Right atrium auricular region (tissue), 2 donors: ENCODE measurements at regions not wholly inside any gene's neighbourhood (a gene's known extent, or its start where the extent isn't known, plus 50 kb on each side); places are given as distances from the start of the nearest gene placed in this dataset.

Source experiments
- DNase-seq: peaks from one replicate; pipeline ENCODE4 v3.0.0-alpha.2; 2019; ENCODE audit warnings: low spot score
- H3K27ac ChIP-seq, 2 donors: fragments of 200-600 bp; sonication (generic); 1 replicate in 1 of 2; 2 replicates in 1 of 2; pipeline ENCODE4 v1.5.1; 2016 to 2019
- H3K27me3 ChIP-seq, 2 donors: fragments of 200-600 bp; sonication (generic); one replicate each; pipeline versions ENCODE4 v1.5.1 to v1.6.0; 2017 to 2019
- H3K36me3 ChIP-seq: fragments of 200-600 bp; sonication (generic); one replicate; pipeline ENCODE4 v1.5.1; 2016
- H3K4me1 ChIP-seq, 2 donors: fragments of 200-600 bp; sonication (generic); one replicate each; pipeline versions ENCODE4 v1.5.1 to v1.6.0; 2017 to 2019
- H3K4me3 ChIP-seq, 2 donors: fragments of 200-600 bp; sonication (generic); 1 replicate in 1 of 2; 2 replicates in 1 of 2; pipeline ENCODE4 v1.5.1; 2017 to 2019; ENCODE audit warnings: mild to moderate bottlenecking in 1 of 2, moderate library complexity in 1 of 2
- H3K9me3 ChIP-seq, 2 donors: fragments of 200-600 bp; sonication (generic); one replicate each; pipeline ENCODE4 v1.5.1; 2019
- TF ChIP-seq, protein P1 (sequence below), 2 donors: fragments of 200-600 bp; sonication (generic); IDR thresholded peaks; one replicate each; pipeline ENCODE4 v1.5.1; 2019; ENCODE audit warnings: antibody characterized with exemption in 2 of 2

DNA sequence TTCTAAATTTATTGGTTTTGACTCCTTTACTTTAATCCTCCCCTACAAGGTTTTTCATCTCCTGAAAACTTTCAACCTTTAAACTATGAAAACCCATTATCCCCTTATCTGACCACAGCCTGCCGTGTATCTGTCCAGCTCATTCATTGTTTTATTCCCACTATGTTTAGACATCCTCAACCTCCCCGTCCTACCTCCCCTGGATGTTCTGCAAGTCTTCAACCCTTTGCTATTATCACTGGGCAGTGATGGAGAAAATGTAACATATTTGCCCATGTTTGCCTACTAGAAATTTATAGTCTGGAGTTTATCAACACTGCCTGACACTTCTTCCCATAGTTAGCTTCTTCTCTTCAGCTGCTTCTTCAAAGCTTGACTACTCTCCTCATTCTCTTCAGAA lies 483.4 kb downstream of the PRKD1 start:
- H3K27me3 ChIP-seq, result no peaks in the 10 kb centered on the region

DNA sequence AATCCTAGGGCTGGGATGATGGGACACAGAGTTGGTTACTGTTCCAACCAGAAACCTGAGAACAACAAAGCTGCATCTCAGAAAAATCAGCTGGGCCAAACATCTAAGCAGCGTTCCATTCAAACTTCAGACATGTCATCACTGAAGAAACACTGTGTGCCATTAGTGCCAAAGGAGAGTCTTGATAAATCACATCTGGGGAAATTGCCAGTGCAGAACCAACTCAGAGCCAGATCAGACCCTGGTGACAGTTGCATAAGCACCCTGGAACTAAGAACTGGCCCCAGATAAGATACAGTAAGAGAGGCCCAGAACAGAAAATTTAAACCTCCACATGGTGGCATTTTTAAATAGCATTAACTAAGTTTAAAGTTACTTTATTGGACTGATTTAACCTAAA lies 482.8 kb downstream of the PRKD1 start:
- no peaks in the 10 kb centered on the region for H3K9me3 ChIP-seq
- TF ChIP-seq, protein P1, sequence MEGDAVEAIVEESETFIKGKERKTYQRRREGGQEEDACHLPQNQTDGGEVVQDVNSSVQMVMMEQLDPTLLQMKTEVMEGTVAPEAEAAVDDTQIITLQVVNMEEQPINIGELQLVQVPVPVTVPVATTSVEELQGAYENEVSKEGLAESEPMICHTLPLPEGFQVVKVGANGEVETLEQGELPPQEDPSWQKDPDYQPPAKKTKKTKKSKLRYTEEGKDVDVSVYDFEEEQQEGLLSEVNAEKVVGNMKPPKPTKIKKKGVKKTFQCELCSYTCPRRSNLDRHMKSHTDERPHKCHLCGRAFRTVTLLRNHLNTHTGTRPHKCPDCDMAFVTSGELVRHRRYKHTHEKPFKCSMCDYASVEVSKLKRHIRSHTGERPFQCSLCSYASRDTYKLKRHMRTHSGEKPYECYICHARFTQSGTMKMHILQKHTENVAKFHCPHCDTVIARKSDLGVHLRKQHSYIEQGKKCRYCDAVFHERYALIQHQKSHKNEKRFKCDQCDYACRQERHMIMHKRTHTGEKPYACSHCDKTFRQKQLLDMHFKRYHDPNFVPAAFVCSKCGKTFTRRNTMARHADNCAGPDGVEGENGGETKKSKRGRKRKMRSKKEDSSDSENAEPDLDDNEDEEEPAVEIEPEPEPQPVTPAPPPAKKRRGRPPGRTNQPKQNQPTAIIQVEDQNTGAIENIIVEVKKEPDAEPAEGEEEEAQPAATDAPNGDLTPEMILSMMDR (IDR thresholded peaks at IDR 0.05), result no peak
- no peaks in the 10 kb centered on the region for H3K27me3 ChIP-seq
- H3K36me3 ChIP-seq, result no peaks in the 10 kb centered on the region
- no peak overlapping the region for H3K27ac ChIP-seq
- no peak overlapping the region for H3K4me3 ChIP-seq
- no peaks in the 10 kb centered on the region for H3K4me1 ChIP-seq
- no peak for DNase-seq

More for the DNA sequence above, 483.4 kb downstream of the PRKD1 start:
- no peak overlapping the region for H3K27ac ChIP-seq
- H3K36me3 ChIP-seq, result no peaks in the 10 kb centered on the region
- no peak overlapping the region for H3K4me3 ChIP-seq
- TF ChIP-seq, protein P1 (IDR thresholded peaks at IDR 0.05), result no peak
- H3K4me1 ChIP-seq, result no peaks in the 10 kb centered on the region
- no peaks in the 10 kb centered on the region for H3K9me3 ChIP-seq
- DNase-seq, result no peak

DNA sequence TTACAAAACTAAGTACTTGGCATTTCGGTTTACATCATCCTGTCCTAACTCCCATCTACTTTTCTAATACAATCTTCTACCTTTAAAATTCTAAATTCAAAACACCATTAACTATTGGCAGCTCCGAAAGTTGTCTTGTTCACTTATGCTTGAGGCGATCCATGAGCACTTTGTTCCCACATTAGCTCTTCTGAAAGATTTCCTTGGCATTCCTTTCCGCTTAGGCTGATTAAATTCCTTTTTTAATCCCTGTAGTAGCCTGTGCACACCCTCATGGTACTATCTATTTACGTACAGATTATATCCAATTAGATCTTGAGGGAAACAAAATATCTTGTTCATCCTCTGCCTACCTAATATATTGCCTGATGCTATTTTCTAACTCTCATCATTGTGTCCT lies 480.7 kb downstream of the PRKD1 start:
- H3K9me3 ChIP-seq, result no peaks in the 10 kb centered on the region
- no peaks in the 10 kb centered on the region for H3K4me1 ChIP-seq
- H3K27me3 ChIP-seq, result no peaks in the 10 kb centered on the region
- no peak for DNase-seq
- no peaks in the 10 kb centered on the region for H3K36me3 ChIP-seq
- no peak overlapping the region for H3K4me3 ChIP-seq
- TF ChIP-seq, protein P1 (IDR thresholded peaks at IDR 0.05), result no peak
- H3K27ac ChIP-seq, result no peak overlapping the region

DNA sequence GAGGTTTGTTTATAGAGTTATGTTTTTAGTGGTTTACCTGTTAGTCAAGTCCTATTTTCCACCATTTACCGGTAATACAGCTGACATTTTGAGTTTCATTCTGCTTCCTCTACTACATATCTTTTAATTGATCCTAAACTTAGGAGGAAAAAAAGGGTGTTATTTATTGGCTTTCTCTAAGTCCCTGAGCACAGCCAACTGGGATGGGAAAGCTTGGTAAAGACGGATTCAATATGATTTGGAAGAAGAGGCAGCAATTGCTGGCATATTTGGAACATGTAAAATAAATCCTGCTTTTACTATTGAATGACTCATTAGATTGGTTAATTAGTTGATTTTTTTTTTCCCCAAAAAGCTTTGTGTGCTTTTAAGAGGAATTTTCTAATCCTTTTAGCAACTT lies 475.7 kb downstream of the PRKD1 start:
- H3K4me3 ChIP-seq, result no peak overlapping the region
- DNase-seq, result no peak
- no peaks in the 10 kb centered on the region for H3K9me3 ChIP-seq
- no peaks in the 10 kb centered on the region for H3K27me3 ChIP-seq
- H3K4me1 ChIP-seq, result no peaks in the 10 kb centered on the region
- TF ChIP-seq, protein P1 (IDR thresholded peaks at IDR 0.05), result no peak
- no peak overlapping the region for H3K27ac ChIP-seq
- H3K36me3 ChIP-seq, result no peaks in the 10 kb centered on the region

DNA sequence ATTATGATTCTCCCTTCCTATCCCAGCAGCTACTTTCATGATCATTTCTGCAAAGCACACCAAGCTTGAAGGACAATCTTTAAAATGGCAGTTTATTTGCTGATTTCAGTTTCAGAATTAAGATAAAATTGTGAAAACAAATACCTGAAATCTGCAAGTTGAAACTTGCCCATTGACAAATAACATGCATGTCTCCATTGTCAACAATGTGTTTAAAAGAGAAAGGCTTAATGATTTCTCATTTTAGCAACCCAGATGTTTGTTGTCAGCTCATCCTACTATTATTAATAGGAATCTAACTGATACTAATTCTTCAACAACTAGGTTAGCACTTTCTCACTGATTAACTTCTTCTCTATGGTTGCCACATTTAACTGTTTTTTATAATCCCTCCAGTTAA lies 474.6 kb downstream of the PRKD1 start:
- no peak overlapping the region for H3K27ac ChIP-seq
- no peaks in the 10 kb centered on the region for H3K9me3 ChIP-seq
- no peak overlapping the region for H3K4me3 ChIP-seq
- H3K4me1 ChIP-seq, result no peaks in the 10 kb centered on the region
- TF ChIP-seq, protein P1 (IDR thresholded peaks at IDR 0.05), result no peak
- no peak for DNase-seq
- no peaks in the 10 kb centered on the region for H3K27me3 ChIP-seq
- no peaks in the 10 kb centered on the region for H3K36me3 ChIP-seq

GRCh38 chr14:29454026-29454693 lies 473.5 kb downstream of the PRKD1 start:
- no peak overlapping the region for H3K4me3 ChIP-seq
- no peaks in the 10 kb centered on the region for H3K27me3 ChIP-seq
- H3K27ac ChIP-seq, result no peak overlapping the region
- no peak for DNase-seq
- no peaks in the 10 kb centered on the region for H3K36me3 ChIP-seq
- TF ChIP-seq, protein P1 (IDR thresholded peaks at IDR 0.05), result no peak
- H3K4me1 ChIP-seq, result no peaks in the 10 kb centered on the region
- no peaks in the 10 kb centered on the region for H3K9me3 ChIP-seq
